NCI-H2081 treated with DMSO at 0.1 percent for 48 hours (cell line): ENCODE measurements at regions not wholly inside any gene's neighbourhood (a gene's known extent, or its start where the extent isn't known, plus 50 kb on each side); places are given as distances from the start of the nearest gene placed in this dataset.
"Not testable (repeated sequence)": the region's sequence is repeated elsewhere in the genome, so short reads cannot be mapped to it uniquely, and the experiment has no call there.

Source experiments
- DNase-seq: peaks from one replicate; lab custom pipeline; 2025; lab: John Stamatoyannopoulos, UW

DNA sequence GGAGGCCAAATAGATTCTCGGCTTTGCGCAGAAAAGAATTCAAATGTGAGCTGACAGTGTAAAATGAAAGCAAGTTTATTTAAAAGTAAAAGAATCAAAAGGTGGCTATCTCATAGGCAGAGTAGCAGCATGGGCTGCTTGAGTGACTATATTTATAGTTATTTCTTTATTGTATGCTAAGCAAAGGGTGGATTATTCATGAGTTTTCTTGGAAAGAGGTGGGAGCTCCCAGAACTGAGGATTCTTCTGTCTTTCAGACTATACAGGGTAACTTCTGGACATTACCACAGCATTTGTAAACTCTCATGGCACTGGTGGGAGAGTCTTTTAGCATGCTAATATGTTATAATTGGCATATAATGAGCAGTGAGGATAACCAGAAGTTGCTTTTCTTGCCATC, 659.9 kb downstream of the RWDD3 start:
- no peak for DNase-seq

- no peak for DNase-seq
Observed at GRCh38 chr1:95903060-95903459, 669.0 kb downstream of the RWDD3 start.

- no peak for DNase-seq
Observed at GRCh38 chr1:95905818-95906395, 671.9 kb downstream of the RWDD3 start.

GRCh38 chr1:95911739-95912138, 677.7 kb downstream of the RWDD3 start:
- DNase-seq = not testable (repeated sequence)

- DNase-seq = no peak
Observed at GRCh38 chr1:95916616-95917015, 682.6 kb downstream of the RWDD3 start.

DNA sequence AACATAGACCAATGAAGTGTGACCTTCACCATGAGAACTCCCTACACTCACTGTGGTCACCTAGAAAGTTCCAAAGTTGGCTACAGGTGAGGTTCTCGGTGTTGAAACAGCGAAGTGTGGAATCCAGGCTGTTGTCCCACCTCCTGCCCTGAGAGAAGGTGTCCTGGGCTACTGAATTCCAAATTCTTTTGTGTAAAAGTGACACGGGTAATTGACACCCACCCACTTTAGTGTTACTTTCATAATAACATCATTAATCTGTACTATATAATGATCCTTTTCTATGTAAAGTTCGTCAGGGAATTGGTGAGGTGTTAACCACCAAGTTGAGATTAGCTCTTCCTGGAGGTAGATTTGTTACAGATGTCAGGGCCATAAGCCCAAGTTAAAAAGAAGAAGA, 690.7 kb downstream of the RWDD3 start:
- no peak for DNase-seq

- DNase-seq = no peak
Observed at GRCh38 chr1:95926331-95926730, 692.3 kb downstream of the RWDD3 start.

- no peak for DNase-seq
Observed at GRCh38 chr1:95927061-95927460, 693.1 kb downstream of the RWDD3 start.

GRCh38 chr1:95935719-95936118, 701.7 kb downstream of the RWDD3 start:
- DNase-seq = no peak

DNA sequence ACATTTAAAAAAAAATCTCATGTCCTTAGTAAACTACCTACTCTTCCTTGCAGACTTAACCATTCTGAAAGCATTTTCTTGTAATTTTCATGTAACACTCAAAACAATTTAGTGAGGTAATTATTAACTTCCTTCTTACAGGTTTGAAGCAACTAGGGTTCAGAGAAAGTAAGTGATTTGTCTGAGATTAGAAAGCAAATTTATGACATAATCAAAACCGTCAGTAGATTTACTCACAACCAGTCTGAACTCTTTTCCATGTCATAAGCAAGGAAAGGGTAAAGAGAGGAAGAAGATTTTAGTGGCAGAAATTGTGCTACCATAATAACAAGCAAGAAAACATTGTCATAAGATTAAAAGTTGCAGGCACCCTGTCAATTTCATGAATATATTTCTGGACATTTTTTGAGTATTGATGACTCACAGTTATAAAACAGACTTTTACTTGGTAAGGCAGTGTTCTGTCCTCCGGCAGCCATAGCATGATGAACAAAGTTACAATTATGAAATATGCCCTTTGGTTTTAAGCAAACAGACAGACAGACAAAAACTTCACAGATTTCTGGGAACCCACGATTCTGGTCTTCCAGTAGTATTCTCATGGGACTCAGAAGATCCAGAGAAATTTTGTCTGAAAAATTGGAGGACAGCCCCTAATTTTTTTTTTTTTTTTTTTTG, 707.2 kb downstream of the RWDD3 start:
- DNase-seq = no peak

- DNase-seq = no peak
Observed at GRCh38 chr1:95948023-95948422, 714.0 kb downstream of the RWDD3 start.

DNA sequence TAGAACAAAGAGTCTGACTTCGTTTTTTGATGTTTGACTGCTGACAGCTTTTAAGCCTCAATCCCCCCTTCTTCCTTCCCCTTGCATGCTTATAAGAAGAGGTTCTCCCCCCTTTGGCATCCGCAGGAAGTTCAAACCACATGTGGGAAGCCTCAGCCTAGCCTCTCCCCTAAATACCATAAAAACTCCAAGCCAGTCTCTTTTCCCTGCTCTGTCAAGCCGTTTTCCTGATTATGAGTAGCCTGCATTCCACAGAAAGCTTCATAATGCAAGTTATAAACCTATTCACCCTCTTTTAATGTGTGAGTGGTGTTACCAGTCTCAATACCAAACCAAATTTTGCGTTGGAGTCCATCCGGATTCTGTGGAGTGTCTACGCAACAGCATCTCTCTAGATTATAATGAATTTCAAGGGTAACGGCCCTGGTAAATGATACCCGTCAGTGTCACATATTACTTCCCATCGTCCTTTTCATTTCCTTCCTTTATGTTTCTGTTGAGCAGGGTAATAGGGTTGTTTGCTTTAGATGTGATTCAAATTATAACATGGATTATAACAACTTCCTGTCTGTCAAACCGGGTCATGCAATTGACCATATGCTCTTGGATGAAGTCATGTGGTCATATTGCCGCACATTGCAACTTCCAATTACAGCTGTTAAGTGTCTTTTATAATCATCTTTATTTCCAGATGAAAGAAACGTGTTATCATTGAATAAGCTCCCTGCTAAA, 717.5 kb downstream of the RWDD3 start:
- no peak for DNase-seq

DNA sequence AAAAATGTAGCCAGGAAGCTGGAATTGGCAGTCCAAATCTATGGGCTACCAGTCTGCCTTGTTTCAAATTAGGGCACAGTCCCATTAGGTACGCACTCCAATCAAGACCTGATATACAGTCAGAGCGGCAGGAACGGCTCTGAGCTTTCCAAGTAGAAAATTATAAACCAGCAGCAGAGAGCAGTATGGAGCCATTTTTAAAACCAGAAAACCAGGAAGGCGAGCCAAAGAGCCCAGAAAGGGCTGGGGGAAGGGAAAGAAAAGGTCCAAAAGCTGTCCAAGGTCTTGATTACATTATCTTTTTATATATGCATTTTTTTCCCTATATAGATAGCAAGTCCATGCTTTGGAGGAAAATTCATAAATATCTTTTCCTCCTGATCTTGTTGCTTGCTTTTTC, 719.0 kb downstream of the RWDD3 start:
- peak; percentile 3 for DNase-seq

DNA sequence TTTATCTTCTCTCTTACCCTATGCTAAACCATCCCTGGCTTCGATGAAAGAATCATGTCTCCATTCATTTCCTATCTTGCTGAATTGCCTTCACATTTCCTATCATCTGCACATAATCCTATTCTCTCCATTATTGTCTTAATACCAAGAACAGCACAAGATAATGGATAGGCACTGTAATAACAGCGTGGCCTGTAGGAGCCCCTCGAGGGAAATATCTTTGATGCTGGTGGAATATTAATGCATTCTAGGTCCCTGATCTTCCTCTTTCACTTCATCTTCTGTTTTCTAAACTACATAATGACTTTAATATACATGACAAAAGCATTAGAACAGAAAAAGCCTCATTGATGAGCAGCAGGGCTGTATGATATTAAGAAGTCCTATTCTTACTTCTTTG, 720.6 kb downstream of the RWDD3 start:
- DNase-seq = no peak

DNA sequence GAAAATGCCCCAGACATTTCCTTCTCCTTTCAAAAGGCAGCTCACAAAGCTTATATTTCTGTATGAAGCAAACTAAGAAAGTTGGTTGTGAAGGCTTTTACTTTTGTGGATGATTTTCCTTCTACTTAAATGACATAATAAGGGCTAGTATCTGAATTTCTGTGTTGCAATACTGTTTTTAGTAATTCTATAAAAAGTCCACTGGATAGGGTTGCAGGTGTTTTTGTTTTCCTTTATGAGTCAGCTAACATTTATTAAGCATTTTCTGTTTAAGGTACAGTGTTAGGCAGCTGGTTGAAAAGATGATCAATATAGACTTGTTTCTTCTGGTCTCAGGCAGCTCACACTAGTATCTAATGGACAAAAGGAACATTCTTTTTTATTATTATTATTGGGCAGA, 722.2 kb downstream of the RWDD3 start:
- no peak for DNase-seq

- no peak for DNase-seq
Observed at GRCh38 chr1:95957748-95958147, 723.7 kb downstream of the RWDD3 start.

DNA sequence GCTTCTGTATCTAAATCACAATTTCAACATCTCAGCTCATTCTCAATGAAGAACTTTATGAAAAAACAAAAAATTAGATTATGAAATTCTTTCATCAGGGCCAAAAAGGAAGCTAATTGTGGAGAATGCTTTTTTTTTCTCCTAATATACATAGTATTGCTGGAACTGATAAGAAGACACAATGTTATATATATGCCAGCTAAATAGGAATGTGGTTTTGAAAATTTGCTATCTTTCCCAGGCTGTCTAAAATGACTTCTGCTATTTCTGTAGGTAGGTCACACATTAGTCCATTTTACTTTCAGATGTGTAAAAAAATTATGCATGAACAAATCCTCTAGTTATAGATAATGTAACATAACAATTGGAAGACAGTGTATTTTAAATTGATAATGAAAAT, 732.9 kb downstream of the RWDD3 start:
- no peak for DNase-seq

- DNase-seq = no peak
Observed at GRCh38 chr1:95974586-95974985, 740.6 kb downstream of the RWDD3 start.

- no peak for DNase-seq
Observed at GRCh38 chr1:95982711-95983110, 738.9 kb upstream of the PTBP2 start.

DNA sequence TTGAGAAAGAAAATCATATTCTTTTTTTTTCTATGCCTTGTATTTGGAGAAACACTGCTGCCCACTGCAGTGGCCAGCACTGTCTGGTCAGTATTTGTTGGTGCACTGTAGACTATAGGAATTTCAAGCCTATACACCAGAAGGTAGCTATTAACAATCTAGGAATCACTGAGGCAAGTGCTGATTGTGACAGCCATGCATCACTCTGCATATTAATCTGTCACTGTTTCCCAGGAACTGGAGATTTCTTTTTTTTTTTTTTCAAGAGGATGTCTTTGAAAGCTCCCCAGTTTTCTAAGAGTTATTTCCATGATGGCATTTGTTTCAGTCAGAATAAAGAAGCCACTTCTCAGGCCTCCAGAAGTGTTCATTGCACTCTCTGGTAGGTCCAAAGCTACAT, 737.8 kb upstream of the PTBP2 start:
- no peak for DNase-seq

- DNase-seq = no peak
Observed at GRCh38 chr1:95984798-95985374, 736.7 kb upstream of the PTBP2 start.

- no peak for DNase-seq
Observed at GRCh38 chr1:95990033-95990432, 731.6 kb upstream of the PTBP2 start.
